HCT116 (cell line): ENCODE measurements at regions not wholly inside any gene's neighbourhood (a gene's known extent, or its start where the extent isn't known, plus 50 kb on each side); places are given as distances from the start of the nearest gene placed in this dataset.

ENCODE experiments used
- ATAC-seq: fragments of 200-7000 bp; cut with Tn5 transposase; 2 replicates; pipeline ENCODE4 v1.9.1; 2020; ENCODE audit warnings: mild to moderate bottlenecking, moderate library complexity
- BruUV-seq: library from RNA; stranded (reverse); fragments of 400-500 nt; replicated peaks from 2 replicates; lab custom pipeline; 2021; lab: Mats Ljungman, UMichigan
- CTCF ChIA-PET: fragments of 300-600 bp; sonication (Branson Sonifier 250); formaldehyde crosslinking; loops from one replicate; lab custom pipeline; 2021; ENCODE audit warnings: antibody characterized with exemption; lab: Charles Lee
- POLR2A ChIA-PET: fragments of 300-600, 350-600 bp; sonication (Branson Sonifier 250); formaldehyde crosslinking; loops from one replicate; lab custom pipeline; 2021; ENCODE audit warnings: antibody characterized with exemption; lab: Charles Lee
- RAD21 ChIA-PET, 2 experiments: fragments of 300-600 bp; sonication (Branson Sonifier 250); formaldehyde crosslinking; loops; one replicate each; lab custom pipeline; 2023; ENCODE audit warnings: low total read pairs in 2 of 2; ENCODE audit not compliant: uncharacterized antibody in 2 of 2, unreplicated experiment in 2 of 2, low non-redundant PET in 1 of 2; lab: Charles Lee
- DNase-seq: peaks from one replicate; pipeline ENCODE4 v3.0.0-alpha.2; 2010; ENCODE audit warnings: low read depth, low spot score
- H2AFZ ChIP-seq: fragments of 200-600 bp; shearing (Covaris generic), sonication (generic); 2 replicates; pipeline ENCODE4 v1.6.1; 2017; ENCODE audit warnings: low read depth, mixed run types, mixed read lengths, antibody characterized with exemption, low read length; ENCODE audit not compliant: poor library complexity, severe bottlenecking
- H3K27ac ChIP-seq: 2 replicates; pipeline ENCODE4 v1.5.1; 2012; ENCODE audit warnings: low read depth, low read length
- H3K27me3 ChIP-seq: fragments of 200-600 bp; sonication (generic); 2 replicates; pipeline ENCODE4 v1.6.1; 2016; ENCODE audit warnings: mixed run types, low read length, mixed read lengths; ENCODE audit not compliant: insufficient read depth
- H3K36me3 ChIP-seq, 2 experiments: fragments of 200-500 bp in 1 of 2; fragments of 200-600 bp in 1 of 2; sonication (Bioruptor generic) in 1 of 2; sonication (generic) in 1 of 2; 2 replicates each; pipeline versions ENCODE4 v1.5.1 to v1.6.1; 2014 to 2016; ENCODE audit warnings: low read length in 2 of 2, inconsistent platforms in 1 of 2, mixed read lengths in 1 of 2, mixed run types in 1 of 2; ENCODE audit not compliant: insufficient read depth in 2 of 2, control insufficient read depth in 1 of 2
- H3K4me1 ChIP-seq, 2 experiments: fragments of 200-600 bp in 1 of 2; sonication (generic) in 1 of 2; 2 replicates each; pipeline versions ENCODE4 v1.5.1 to v1.6.1; 2012 to 2017; ENCODE audit warnings: low read length in 2 of 2, inconsistent platforms in 1 of 2, mild to moderate bottlenecking in 1 of 2, mixed read lengths in 1 of 2, mixed run types in 1 of 2, moderate library complexity in 1 of 2; ENCODE audit not compliant: insufficient read depth in 2 of 2, control insufficient read depth in 1 of 2
- H3K4me2 ChIP-seq: fragments of 200-600 bp; sonication (generic); 2 replicates; pipeline ENCODE4 v1.6.1; 2017; ENCODE audit warnings: mixed run types, low read length, mixed read lengths
- H3K4me3 ChIP-seq, 2 experiments: fragments of 200-600 bp in 1 of 2; sonication (generic) in 1 of 2; replicated peaks in 1 of 2; 2 replicates each; pipeline ENCODE4 v1.5.1; 2011 to 2016; ENCODE audit warnings: low read length in 2 of 2, control low read depth in 1 of 2, low read depth in 1 of 2, mild to moderate bottlenecking in 1 of 2, mixed read lengths in 1 of 2, mixed run types in 1 of 2
- H3K79me2 ChIP-seq: fragments of 200-600 bp; sonication (generic); 2 replicates; pipeline ENCODE4 v1.6.1; 2017; ENCODE audit warnings: mild to moderate bottlenecking, mixed run types, low read length, moderate library complexity, mixed read lengths; ENCODE audit not compliant: insufficient read depth
- H3K9ac ChIP-seq: fragments of 200-600 bp; sonication (generic); 2 replicates; pipeline ENCODE4 v1.6.1; 2016; ENCODE audit warnings: low read length, mixed read lengths
- H3K9me2 ChIP-seq: fragments of 200-600 bp; sonication (generic), shearing (Covaris generic); 2 replicates; pipeline ENCODE4 v1.6.1; 2017; ENCODE audit warnings: mixed run types, mild to moderate bottlenecking, moderate library complexity; ENCODE audit not compliant: insufficient read depth
- H3K9me3 ChIP-seq, 2 experiments: fragments of 200-500 bp in 1 of 2; fragments of 200-600 bp in 1 of 2; sonication (Bioruptor generic) in 1 of 2; sonication (generic) in 1 of 2; 2 replicates each; pipeline ENCODE4 v1.6.1; 2014 to 2017; ENCODE audit warnings: low read length in 2 of 2, mixed read lengths in 2 of 2, inconsistent platforms in 1 of 2, low read depth in 1 of 2, mild to moderate bottlenecking in 1 of 2, mixed run types in 1 of 2, moderate library complexity in 1 of 2; ENCODE audit not compliant: control insufficient read depth in 1 of 2, insufficient read depth in 1 of 2
- H4K20me1 ChIP-seq: fragments of 200-600 bp; sonication (generic), shearing (Covaris generic); 2 replicates; pipeline ENCODE4 v1.6.1; 2017; ENCODE audit warnings: mixed run types, mild to moderate bottlenecking, moderate library complexity; ENCODE audit not compliant: insufficient read depth
- EGR1 ChIP-seq: IDR thresholded peaks from 2 replicates; pipeline ENCODE4 v1.6.1; 2012; ENCODE audit warnings: low read depth
- FOSL1 ChIP-seq: IDR thresholded peaks from 2 replicates; pipeline ENCODE4 v1.6.1; 2012; ENCODE audit warnings: low read depth
- POLR2AphosphoS5 ChIP-seq: IDR thresholded peaks from 2 replicates; pipeline ENCODE4 v1.6.1; 2011; ENCODE audit warnings: mild to moderate bottlenecking, low read depth, low read length, moderate library complexity
- SIN3A ChIP-seq: IDR thresholded peaks from 2 replicates; pipeline ENCODE4 v1.6.1; 2012; ENCODE audit warnings: low read depth
- SRF ChIP-seq: IDR thresholded peaks from 2 replicates; pipeline ENCODE4 v1.6.1; 2012; ENCODE audit warnings: low read depth
- TCF7L2 ChIP-seq: IDR thresholded peaks from 2 replicates; pipeline ENCODE4 v1.7.0; 2011; ENCODE audit warnings: borderline replicate concordance, inconsistent platforms; ENCODE audit not compliant: insufficient read depth, insufficient read length; ENCODE audit errors: extremely low read depth
- ZFX ChIP-seq: fragments of 450-650 bp; IDR thresholded peaks from 2 replicates; pipeline ENCODE4 v1.6.1; 2017
- intact Hi-C: fragments of 100-400 bp; cut with micrococcal nuclease; formaldehyde crosslinking; loops from 2 replicates; pipeline ENCODE4 v1.10.0; 2022
- TF ChIP-seq, protein P1 (sequence below): IDR thresholded peaks from 2 replicates; pipeline ENCODE4 v1.6.1; 2011; ENCODE audit warnings: mild to moderate bottlenecking, low read length, moderate library complexity; ENCODE audit not compliant: insufficient replicate concordance; ENCODE audit errors: extremely low read depth
- TF ChIP-seq, protein P2 (sequence below): IDR thresholded peaks from 2 replicates; pipeline ENCODE4 v1.6.1; 2012

DNA sequence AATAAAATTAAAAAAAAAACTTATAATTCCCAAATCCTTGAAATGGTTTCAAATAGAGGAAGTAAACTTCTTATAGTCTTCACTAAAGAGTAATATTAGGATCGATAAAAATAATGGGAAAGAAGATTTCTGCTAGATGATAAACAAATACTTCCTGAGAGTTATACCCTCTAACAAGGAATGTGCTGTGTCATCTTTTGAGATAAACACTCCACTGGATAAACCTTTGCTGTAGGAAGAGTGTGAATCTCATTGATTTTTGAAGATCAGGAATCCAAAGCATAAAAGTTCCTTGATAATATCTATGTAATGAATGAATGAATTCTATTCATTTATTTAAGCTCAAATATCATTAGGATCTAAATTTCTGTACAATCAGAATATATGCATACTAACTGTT lies 161.0 kb upstream of the GBE1 start:
- H3K79me2 ChIP-seq = no peaks in the 10 kb centered on the region
- H3K27ac ChIP-seq = no peak overlapping the region
- H3K9ac ChIP-seq = no peak overlapping the region
- H2AFZ ChIP-seq = no peak overlapping the region
- DNase-seq (no peak), ATAC-seq (no peak)
- ChIA-PET RAD21 (no interaction called here), POLR2A (no interaction called here), CTCF (no interaction called here)
- no peaks in the 10 kb centered on the region for H3K4me1 ChIP-seq
- H3K4me3 ChIP-seq = no peak overlapping the region
- H3K4me2 ChIP-seq = no peak overlapping the region
- H3K9me2 ChIP-seq = no peaks in the 10 kb centered on the region
- no TSS peak for BruUV-seq
- intact Hi-C loops = no loop called here
- H3K36me3 ChIP-seq = no peaks in the 10 kb centered on the region
- H3K9me3 ChIP-seq = no peaks in the 10 kb centered on the region
- TF ChIP-seq SRF = no peak
- no peak for TF ChIP-seq TCF7L2
- no peak for TF ChIP-seq SIN3A
- TF ChIP-seq, protein P1, sequence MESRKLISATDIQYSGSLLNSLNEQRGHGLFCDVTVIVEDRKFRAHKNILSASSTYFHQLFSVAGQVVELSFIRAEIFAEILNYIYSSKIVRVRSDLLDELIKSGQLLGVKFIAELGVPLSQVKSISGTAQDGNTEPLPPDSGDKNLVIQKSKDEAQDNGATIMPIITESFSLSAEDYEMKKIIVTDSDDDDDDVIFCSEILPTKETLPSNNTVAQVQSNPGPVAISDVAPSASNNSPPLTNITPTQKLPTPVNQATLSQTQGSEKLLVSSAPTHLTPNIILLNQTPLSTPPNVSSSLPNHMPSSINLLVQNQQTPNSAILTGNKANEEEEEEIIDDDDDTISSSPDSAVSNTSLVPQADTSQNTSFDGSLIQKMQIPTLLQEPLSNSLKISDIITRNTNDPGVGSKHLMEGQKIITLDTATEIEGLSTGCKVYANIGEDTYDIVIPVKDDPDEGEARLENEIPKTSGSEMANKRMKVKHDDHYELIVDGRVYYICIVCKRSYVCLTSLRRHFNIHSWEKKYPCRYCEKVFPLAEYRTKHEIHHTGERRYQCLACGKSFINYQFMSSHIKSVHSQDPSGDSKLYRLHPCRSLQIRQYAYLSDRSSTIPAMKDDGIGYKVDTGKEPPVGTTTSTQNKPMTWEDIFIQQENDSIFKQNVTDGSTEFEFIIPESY = no peak
- TF ChIP-seq, protein P2, sequence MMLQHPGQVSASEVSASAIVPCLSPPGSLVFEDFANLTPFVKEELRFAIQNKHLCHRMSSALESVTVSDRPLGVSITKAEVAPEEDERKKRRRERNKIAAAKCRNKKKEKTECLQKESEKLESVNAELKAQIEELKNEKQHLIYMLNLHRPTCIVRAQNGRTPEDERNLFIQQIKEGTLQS = no peak
- TF ChIP-seq, all 23 proteins: peak for 0
- Histone ChIP-seq H4K20me1 (no peaks in the 10 kb centered on the region), H3K27me3 (no peaks in the 10 kb centered on the region)

DNA sequence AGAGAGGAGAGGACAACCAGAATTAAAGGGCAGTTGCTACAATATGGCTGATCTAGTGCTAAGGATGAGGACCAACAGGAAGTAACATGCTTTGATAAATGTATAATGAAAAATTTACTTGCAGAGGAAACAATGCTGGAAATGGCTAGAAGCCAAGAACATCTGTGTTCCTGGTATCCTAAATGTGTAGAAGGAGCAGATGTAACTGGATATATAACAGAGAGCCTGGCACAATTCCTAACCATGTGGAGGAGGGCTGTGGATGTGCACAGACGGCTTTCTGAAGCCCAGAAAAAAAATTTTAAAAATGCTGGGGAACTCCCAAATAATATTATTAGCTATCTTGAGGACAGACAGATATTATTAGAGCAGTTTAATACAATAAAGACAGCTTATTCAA lies 159.4 kb upstream of the GBE1 start:
- intact Hi-C loops = no loop called here
- no peaks in the 10 kb centered on the region for H3K36me3 ChIP-seq
- no peaks in the 10 kb centered on the region for H3K9me3 ChIP-seq
- no peak overlapping the region for H3K4me2 ChIP-seq
- no peaks in the 10 kb centered on the region for H4K20me1 ChIP-seq
- ChIA-PET CTCF (no interaction called here), RAD21 (no interaction called here), POLR2A (no interaction called here)
- no peak overlapping the region for H2AFZ ChIP-seq
- H3K27ac ChIP-seq = no peak overlapping the region
- no TSS peak for BruUV-seq
- H3K9ac ChIP-seq = no peak overlapping the region
- no peaks in the 10 kb centered on the region for H3K27me3 ChIP-seq
- H3K9me2 ChIP-seq = no peaks in the 10 kb centered on the region
- no peaks in the 10 kb centered on the region for H3K79me2 ChIP-seq
- no peak overlapping the region for H3K4me3 ChIP-seq
- no peak for DNase-seq
- H3K4me1 ChIP-seq = no peaks in the 10 kb centered on the region
- ATAC-seq = no peak
- no peak for TF ChIP-seq FOSL1
- TF ChIP-seq EGR1 = no peak
- TF ChIP-seq, protein P2 = no peak
- no peak for TF ChIP-seq POLR2AphosphoS5
- no peak for TF ChIP-seq SIN3A
- TF ChIP-seq ZFX = no peak
